ENCODE measurements at regions not wholly inside any gene's neighbourhood (a gene's known extent, or its start where the extent isn't known, plus 50 kb on each side); places are given as distances from the start of the nearest gene placed in this dataset.
"Not testable (repeated sequence)": the region's sequence is repeated elsewhere in the genome, so short reads cannot be mapped to it uniquely, and the experiment has no call there.

DNA sequence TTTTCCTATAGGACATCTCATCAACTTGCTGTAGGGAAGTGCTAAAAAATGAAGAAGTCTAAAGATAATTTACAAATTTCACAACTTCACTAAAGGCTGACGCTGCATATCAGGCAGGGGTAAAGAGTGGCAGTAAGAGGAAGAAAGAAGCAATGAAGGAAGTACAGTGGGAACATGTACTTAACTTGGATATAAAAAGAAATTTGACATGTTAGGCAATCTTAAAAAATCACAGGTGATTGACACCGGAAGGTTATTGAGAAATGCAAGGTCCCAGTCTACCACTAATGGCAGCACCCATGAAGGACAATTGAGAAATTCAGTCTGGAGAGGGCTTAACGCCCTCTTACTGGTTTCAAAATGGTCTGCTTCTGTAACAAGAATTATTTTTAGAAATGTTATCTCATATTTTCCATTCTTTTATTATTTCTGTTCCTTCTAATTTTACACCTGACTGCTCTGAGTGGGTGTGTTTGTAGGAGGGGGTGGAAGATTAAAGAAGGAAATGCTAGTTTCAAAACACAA is 358.1 kb downstream of the KCNJ2 start:
- no peak for DNase-seq

DNA sequence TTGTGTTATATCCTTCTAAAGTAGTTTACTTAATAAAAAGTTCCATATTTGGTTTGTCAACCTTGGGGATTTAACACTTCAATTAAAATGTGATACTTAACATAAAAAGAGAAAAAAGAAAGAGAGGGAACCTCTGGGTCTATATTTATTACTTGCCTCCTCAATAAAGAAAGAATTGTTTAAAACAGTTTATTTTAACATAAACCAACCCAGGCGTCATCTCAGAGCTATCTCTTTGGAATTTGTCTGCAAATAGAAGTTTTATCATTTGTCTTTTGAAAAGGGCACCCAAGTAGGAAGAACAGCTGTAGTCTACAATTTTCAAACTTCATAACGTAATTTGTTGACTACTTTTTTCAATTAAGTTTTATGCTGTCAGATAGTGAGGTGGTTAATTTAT is 364.1 kb downstream of the KCNJ2 start:
- DNase-seq = no peak

DNA sequence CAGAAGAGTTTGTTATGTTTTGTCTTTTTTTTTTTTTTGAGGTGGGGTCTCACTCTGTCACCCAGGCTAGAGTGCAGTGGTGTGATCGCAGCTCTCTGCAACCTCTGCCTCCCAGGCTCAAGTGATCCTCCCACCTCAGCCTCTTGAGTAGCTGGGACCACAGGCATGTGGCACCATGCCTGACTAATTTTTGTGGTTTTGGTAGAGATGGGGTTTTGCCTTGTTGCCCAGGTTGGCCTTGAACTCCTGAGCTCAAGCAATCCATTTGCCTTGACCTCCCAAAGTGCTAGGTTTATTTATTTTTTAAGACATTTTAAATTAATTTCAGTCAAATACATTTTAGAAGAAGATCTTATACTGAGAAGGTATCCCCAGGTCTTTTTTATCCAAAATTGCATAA is 366.7 kb downstream of the KCNJ2 start:
- no peak for DNase-seq

DNA sequence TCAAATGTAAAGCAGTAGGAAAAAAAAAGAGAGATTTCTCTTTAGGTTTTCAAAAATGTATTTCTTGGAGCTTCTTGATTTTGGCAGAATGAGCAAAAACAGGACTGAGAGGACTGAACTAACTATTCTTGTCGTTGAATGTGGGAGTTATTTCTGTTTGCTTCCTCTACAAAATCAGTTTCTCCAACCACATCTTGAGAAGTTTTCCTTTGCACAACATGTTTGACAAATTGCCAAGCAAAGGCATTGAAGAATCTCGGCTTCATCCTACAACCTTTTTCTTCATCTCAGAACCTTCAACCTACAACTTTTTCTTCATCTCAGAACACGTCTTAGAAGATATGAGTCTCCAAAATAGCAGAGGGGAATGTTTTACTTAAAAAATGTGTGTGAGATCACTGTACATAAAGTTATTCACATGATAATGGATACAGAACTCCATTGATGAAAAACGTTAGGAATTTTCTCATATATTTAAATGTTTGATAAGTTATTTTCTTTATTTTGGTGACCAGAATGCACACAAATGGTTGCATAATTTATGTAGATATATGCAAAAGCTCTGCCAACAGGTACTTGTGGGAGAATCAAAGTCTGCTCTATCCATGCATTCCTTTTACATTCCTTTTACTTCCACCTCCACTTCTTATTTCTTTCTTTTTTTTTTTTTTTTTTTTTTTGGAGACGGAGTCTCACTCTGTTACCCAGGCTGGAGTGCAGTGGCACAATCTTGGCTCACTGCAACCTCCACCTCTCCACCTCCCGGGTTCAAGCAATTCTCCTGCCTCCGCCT is 370.0 kb downstream of the KCNJ2 start:
- no peak for DNase-seq

DNA sequence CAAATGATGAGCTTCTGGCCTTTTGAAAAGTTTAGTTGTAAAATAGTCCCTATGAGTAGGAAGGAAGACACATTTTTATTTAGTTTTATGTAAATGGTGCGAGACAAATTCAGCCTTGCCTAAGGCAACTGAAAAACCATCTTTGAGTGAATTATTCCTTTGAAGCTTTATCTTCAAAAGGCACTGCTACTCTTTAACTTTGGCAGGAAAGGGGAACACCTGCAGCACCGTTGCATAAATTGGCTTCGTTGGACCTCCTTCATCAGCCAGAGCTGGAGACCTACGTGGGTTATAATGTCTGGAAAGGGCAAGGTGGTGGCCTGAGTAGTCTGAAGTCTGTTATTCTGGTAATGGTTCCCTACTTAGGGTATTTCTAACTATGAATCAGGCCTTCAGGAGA is 373.5 kb downstream of the KCNJ2 start:
- DNase-seq = no peak

DNA sequence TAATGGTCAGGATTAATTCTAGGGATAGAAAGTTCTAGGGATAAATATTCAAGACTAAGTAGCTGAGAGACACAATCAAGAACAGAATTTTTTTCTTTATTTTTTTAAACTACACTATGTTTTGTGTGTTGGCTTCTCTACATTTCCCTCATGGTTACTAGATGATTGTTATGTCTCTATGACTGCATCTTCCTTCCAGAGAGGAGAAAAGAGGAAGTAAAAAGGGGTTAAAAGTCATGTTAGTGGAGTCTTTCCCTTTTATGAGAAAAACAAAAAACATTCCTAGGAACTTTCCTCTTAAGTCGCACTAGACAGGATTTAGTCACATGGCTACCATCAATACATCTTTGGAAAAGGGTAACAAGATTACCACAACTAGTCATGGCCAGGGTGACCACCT is 375.0 kb downstream of the KCNJ2 start:
- DNase-seq = no peak

DNA sequence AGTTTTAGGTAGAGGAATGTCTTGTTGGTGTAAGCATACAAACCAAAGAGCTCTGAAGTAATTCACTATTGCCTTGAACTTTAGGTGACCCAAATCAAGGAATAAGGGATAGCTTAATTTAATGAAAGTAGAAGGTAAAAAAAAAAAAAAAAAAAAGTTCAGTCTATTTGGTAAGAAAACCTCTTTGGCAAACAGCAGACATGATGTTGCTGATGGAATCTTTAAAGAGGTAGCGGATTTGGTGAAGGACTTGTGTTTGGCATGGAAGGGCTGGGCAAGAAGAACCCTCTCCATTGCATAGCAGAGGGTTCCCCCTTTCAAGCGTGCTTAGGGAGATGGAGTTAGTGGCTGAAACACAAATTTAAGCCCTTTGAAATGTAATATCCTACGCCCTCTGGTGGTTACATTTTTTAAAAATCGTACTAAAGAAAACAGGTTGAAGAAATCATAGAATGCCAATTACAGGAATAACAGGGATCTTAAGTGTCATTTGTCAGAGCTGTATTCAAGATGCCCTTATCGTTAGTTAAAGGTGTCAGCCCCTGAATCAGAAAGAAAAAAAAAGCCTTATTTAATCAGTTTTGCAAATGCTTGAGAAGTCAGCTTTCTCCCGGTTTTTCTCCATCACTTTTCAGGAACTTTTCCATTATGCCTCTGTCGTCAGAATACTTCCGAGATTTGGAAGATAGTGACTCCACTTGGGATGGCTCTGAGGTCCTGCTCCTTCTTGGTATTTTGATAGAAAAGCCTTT is 383.1 kb downstream of the KCNJ2 start:
- peak in 1 of 5 experiments; percentile 20 for DNase-seq

DNA sequence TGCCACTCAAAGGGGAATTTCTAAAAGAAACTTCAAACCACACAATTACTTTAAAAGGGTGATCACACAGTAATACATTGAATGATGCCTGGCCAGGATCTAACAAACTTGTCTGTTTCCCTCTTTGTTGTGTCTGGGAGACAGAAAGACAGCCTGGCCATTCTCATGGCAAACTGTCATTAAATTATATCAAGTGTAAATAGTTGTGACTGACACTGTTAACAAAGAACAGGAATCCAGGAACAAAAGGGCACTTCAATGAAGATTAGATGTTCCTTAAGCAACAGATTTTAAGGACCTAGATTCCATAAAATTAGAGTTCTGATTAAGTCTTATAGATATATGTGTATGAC is 383.6 kb downstream of the KCNJ2 start:
- DNase-seq = no peak

DNA sequence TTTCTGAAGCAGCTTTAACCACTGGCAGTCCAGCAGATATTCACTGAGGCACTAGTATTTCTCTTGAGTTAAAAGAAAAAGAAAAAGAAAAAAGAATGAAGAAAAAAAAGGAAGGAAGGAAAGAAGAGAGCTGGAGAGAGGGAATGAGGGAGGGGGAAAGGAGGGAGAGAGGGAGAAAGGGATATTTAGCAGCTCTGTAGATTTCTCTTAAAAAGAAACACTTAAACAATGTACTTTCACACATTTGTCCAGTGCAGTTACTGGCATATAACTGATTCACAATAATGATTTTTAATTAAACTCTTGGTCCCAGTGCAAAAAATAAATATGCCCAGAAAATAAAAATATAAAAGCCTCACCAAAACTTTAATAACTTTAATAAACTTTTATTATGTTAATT is 386.4 kb downstream of the KCNJ2 start:
- DNase-seq = no peak

DNA sequence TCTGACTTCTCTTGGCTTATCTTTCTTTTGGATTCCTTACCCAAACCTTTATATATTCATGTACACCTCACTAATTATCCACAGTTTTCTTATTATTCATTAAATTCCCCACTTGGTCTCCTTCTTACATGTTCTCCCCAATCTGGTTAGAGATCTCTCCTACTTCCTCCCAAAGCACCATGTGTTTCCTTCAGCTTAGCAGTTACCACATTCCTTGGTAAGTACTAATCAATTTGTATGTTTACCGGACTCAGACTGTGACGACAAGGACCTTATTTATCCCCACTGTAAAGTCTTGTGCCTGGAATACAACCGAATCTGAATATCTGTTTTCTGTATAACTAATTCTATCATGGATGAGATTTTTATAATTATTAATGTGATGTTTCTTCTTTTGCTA is 389.5 kb downstream of the KCNJ2 start:
- no peak for DNase-seq

DNA sequence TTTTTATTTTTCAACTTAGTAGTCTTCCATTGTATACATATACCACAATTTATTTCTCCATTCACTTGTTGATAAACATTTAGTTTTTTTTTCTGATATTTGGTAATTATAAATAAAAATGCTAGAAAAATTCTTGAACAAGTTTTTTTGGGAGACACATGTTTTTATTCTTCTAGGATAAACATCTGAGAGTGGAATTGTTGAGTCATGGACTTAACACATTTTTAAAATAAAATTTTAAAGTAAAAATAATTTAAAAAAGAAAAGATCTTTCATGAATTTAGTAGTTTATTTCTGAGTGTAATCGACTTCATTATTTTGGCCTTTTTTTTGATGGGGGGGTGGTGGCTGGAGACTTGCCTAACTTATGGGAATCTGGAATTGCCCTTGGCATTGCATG is 391.1 kb downstream of the KCNJ2 start:
- no peak for DNase-seq

DNA sequence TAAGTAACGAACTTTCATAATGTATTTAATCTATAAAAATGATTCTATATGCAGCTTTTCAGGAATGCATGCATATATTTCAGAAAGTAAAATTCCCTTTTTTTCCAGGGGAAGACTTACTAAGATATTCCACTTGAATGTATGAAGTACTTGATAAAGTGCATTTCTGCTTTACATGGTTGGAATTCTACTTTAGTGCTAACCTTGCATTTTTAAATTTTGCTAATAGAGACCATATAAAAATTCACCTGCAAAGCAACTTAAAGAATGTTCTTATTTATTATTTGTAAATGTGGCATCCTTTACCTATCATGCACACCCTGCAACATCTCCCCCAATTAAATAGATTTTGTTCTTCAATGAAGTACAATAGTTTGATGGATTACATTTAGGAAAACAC is 392.8 kb downstream of the KCNJ2 start:
- DNase-seq = no peak

DNA sequence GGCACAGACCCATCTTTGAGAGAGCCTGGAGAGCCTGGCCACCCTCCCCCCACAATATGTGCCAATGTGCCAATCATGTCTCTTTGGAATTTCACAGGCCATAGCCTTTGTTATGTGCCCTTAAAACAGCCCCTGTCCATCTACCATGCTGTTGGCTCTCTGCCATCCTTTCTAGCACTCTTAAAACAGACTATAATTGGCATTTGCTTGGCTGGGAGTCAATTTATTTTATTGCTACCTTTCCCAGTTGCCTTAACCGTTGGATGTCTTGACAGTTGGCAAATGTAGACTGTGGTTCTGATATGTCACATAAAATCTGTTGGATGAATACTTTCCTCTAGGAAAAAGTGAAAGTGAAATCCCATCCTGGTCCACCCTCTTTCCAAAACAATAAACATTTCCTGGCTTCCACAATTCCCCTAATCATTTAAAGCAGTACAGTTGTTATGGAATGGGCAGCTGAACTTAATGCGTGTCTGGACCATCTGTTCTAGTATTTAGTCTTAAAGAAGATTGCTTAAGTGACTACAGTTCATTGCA is 394.0 kb downstream of the KCNJ2 start:
- no peak for DNase-seq

DNA sequence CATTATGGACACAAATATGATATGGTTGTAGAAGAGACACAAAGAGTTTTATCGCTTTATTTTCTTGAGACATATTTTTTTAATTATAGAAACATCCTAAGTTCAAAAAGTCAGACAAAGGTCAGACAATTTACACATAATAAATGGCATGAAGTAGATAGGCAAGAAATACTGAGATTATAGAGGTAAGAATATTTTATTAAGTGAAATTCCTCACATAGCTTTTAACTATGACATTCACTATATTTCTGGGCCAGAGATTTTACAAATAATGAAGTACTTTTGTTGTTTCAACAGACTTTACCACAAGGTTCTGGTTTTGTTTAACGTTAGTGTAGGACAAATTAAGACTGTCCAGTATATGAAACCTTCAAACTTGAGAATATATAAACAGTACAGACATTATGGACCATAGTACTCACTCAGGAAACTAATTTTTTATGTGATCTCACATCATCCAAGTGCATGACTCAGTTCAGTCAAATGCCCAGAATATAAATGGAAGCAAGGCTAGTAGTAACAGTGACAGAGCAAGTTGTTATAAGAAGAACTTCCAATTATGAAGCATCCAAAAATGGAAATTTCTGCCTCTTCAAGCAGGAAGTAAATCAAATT is 394.8 kb downstream of the KCNJ2 start:
- DNase-seq = no peak

DNA sequence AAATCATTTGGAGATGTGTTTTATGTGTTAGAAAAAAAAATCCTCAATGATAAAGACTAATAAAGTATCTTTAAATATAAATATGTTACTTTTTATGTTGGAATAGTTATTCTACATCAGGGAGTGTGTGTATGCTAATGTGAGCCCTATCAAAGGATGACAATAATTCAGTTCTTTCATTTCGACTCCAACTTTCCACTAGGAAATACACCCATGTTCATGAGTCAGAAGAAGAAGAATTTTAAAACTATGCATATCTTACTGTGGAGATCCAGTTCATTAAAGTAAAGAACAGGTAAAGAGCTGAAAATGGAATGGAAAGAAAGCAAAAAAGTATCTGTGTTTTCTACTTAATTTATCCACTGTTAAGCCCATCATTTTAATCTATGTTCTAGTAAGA is 399.8 kb downstream of the KCNJ2 start:
- DNase-seq = no peak

DNA sequence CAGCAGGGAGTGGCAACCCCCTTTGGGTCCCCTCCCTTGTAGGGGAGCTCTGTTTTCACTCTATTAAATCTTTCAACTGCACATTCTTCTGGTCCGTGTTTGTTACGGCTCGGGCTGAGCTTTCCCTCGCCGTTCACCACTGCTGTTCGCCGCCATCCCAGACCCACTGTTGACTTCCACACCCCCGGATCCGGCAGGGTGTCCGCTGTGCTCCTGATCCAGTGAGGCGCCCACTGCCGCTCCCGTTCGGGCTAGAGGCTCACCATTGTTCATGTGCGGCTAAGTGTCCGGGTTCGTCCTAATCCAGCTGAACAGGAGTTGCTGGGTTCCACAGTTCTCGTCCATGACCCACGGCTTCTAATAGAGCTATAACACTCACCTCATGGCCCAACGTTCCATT is 408.1 kb downstream of the KCNJ2 start:
- no peak for DNase-seq

DNA sequence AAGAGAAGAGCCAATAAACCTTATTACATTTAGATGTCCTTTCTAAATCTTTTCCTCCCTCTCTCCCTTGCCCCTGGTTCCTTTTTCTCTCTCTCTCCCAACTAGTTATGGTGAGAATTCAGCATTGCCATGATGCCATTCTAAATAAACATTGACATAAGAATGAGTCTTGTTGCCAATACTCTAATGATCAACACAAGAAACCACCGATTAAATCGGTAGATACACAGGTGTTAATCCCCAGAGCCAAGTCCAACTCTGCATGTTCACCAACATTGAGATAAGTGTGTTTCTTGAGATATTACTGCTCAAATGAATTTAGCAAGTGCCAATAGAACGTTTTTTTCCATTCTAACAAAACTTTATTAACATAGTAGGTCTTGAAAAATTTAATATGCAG is 412.1 kb downstream of the KCNJ2 start:
- DNase-seq = no peak

DNA sequence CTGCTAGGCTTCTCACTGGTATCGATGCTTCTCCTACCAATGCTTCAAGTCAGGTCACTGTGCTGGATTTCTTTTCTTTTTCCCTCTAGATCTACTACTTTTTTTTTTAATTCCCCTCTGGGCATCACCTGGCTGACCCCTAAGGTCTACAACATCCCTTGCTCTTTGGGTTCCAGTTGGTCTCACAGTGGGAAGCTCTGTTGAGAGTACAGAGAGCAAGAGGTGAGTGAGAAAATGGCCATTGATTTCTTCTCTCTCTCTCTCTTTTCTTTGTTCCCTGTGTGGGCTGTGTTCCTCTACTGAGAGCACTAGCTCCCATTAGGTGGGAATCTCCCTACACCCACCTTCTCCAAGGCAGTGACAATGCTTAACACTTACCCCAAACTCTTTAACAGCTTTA is 413.4 kb downstream of the KCNJ2 start:
- DNase-seq = no peak

DNA sequence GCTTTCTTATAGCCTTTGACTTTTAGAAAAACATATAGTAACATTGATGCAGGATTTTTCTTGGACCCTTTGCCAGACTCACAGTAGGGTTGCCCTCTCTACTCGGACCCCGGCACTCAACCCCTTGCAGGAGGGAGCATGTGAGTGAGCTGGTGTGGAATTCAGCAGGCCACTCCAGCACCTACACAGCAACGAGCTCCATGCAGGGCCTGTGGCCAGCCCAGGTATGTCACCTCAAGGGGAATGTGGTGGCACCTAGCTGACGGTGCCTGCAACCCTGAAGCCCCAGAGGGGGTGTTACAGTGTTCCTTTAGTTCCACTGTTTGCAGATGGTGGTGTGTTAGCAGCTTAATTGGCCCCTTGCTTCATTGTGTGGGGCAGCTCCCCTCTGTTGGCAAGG is 414.9 kb downstream of the KCNJ2 start:
- no peak for DNase-seq

DNA sequence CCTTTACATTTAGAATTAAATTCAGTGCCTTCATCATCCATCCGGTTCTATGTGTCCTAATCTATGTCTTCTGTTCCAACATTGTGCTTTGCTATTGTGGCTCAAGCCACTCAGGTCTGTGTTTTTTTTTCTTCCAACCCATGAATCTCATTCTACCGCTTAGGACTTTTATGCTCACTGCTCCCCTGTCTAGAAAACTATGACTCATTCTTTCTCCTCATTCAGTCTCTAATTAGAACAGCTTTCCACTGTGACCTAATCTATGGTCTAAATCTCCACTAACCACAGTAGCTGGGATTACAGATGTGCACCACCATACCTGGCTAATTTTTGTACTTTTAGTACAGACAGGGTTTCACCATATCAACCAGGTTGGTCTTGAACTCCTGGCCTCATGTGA is 418.7 kb downstream of the KCNJ2 start:
- DNase-seq = no peak

DNA sequence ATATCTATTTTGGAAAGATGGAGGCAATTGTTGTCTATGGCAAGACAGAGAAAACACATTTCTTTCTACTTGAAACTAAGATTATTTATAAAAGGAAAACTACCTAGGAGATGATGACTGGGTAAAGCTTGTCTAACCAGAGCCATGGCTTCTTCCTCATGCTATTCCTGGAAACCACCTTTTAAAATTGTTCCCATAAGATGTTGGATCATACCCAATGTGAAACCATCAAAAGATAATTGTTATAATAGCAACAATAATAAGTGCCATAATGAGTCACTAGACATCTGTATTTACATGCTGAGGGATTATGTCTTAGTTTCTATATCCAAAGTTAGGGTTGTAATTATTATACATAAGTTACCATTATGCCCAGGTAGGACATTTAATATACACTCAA is 428.4 kb downstream of the KCNJ2 start:
- no peak for DNase-seq

DNA sequence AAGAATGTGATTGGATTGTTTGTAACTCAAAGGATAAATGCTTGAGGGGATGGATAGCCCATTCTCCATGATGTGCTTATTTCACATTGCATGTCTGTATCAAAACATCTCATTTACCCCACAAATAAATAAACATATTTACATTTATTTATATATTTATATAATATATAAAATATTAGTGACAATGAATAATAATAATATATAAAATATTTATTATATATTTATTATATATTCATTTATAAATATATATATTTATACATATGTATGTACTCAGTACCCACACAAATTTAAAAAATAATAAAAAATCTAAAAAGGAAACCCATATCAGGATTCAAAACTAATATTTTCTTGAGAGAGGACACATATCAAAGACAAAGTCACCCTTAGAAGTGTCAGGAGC is 429.9 kb downstream of the KCNJ2 start:
- DNase-seq = no peak

DNA sequence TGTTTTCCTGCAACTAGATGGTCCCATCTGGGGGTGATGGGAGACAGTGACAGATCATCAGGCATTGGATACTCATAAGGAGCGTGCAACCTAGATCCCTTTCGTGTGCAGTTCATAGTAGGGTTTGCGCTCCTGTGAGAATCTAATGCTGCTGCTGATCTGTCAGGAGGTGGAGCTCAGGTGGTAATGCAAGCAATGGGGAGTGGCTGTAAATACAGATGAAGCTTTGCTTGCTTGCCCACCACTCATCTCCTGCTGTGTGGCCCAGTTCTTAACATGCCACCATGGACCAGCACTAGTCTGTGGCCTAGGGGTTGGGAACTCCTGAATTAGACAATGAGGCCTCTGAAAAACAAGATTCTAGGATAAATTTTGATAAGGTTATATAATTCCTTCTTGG is 430.6 kb downstream of the KCNJ2 start:
- DNase-seq = not testable (repeated sequence)

DNA sequence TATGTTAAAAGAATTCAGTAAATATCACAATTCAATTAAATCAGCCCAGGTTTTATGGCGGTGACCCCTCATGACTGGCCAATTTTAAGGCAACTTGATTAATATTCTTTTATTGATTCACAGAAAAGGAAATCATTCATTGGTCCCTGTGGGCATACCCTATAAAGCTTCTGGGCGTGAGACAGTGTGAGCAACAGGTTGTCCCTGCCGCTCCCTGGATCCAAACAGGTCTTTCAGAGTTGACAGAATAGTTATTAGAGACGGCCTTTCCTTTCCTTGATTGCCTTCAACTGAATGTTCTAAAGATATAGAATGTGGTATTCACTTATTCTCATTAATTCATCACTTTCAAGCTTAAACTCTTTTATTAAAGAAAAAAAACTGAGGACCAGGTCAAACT is 433.9 kb downstream of the KCNJ2 start:
- DNase-seq = no peak
